ENCODE measurements at regions not wholly inside any gene's neighbourhood (a gene's known extent, or its start where the extent isn't known, plus 50 kb on each side); places are given as distances from the start of the nearest gene placed in this dataset.
A peak's percentile ranks its signal among the peaks of the same experiment; 100 is the strongest.

GRCh38 chr4:153988492-153989363 is 199.8 kb upstream of the SFRP2 start:
- no peak for DNase-seq (ENCODE audit: low read depth)

DNA sequence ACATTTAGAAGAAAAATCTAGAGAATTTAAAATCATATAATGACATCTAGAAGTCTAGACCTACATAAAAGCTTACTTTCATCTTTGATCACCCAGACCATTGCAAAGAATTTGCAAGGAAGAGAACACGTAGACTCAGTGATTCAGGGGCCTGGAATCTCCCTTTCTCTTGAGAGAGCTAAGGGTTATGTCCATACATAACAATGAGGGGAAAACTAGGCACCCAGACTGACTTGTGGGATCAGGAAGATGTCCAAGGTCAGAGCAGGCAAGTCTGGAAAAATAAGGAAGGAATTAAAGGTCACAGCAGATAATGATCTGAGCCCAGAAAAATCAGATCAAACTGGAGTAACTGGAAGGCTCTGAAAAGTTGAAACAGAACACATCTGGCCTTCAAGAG is 198.4 kb upstream of the SFRP2 start:
- peak; percentile 60 for DNase-seq (ENCODE audit: low read depth)

GRCh38 chr4:153976954-153977353 is 188.1 kb upstream of the SFRP2 start:
- DNase-seq (ENCODE audit: low read depth) = no peak

- no peak for DNase-seq (ENCODE audit: low read depth)
Measured at GRCh38 chr4:153974452-153974851, 185.6 kb upstream of the SFRP2 start.

- no peak for DNase-seq (ENCODE audit: low read depth)
Measured at GRCh38 chr4:153973942-153974341, 185.1 kb upstream of the SFRP2 start.

DNA sequence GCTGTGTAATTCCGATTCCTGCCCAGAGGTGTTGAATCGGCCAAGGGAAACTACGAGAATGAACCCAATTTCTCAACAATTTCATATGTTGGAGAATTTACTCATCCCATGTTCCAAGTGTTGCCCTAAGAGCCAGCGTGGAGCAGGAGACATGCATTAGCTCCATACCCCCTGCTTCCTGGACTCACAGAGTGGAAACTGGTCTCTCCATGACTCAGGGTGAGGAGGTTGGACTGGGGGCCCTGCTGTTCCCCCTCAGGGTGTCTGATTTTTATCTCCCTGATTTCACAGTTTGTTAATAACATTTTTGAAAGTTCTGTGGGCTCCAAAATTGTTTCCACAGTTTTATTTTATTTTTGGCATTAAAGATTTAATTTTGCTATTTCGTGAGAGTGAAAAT is 183.0 kb upstream of the SFRP2 start:
- no peak for DNase-seq (ENCODE audit: low read depth)

DNA sequence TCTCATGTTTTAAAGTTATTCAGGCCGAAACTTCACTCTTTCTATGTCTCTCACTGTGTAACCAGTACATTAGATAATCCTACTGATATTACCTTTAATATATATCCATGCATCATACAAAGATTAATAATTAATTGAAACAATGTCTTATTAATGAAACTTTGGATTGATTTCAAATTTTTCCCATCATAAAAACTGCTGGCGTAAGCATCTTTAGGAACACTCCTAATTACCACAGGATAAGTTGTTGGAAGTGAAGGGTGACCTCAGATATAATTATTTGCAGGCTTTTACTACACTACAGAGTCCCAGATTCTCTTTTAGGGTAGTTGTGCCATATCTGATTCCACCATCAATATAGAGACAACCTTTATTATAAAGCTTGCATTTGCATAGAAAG is 181.3 kb upstream of the SFRP2 start:
- DNase-seq (ENCODE audit: low read depth) = no peak

DNA sequence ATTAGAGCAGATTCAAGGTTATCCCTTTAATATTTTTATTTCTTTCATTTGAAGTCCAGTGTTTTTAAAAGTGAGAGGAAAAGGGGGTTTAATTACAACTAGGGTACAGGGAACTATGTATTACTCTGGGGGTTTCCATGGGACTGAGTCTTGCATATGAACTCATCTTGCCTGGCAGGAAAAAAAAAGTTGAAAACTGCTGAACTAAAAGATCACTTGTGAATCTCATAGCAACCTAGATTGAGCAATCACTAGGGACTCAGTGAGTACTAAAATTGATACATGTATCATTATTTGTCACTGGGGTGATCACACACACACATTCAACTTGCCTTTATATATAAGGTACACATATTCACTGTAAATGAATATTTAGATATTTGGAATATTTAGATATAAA is 180.7 kb upstream of the SFRP2 start:
- DNase-seq (ENCODE audit: low read depth) = no peak

DNA sequence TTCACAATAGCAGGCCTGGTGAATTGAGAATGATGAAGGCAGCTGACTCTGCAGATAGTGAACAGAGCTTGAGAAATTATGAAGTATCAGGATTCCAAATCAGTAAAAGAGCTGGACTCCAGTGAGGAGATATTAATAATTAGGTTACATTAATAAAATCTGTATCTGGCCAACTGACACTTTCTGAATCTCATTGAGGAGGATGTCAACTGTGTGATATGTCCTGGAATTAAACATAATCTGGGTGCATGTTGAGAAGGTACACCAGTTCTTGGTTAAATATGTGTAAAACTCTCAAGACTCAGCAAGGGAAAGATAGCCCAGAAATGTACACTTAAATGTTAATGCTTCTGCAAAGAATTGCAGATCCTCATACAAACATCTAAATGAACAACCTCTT is 177.8 kb upstream of the SFRP2 start:
- no peak for DNase-seq (ENCODE audit: low read depth)

GRCh38 chr4:153963216-153963615 is 174.3 kb upstream of the SFRP2 start:
- no peak for DNase-seq (ENCODE audit: low read depth)

DNA sequence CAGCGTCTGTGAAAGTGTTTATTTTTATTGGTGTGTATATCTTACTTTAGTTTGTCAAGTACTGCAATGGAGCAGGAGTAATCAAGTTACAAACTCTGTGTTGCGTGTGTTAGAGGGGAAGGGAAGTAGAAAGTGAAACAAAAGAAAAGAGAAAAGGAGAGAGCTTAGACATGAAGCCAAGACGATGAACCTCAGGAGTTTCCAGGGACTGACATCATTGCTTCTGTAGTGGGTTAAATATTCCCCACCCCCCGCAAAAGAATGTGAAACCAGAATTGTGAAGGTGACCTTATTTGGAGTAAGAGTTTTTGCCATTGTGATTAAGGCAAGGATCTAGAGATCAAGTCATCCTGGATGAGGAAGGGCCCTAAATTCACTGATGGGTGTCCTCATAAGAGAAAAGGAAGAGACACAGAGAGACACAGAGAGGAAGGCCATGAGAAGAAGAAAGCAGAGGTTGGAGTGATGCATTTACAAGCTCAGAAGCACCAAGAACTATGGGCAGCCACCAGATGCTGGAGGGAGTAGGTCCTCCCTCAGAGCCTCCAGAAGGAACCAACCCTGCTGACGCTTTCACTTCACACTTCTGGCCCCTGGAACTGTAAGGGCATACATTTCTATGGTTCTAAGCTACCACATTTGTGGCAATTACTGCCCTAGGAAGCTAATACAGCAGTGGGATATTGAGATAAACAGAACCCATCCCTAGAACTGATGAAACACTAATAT is 173.6 kb upstream of the SFRP2 start:
- DNase-seq (ENCODE audit: low read depth) = no peak

DNA sequence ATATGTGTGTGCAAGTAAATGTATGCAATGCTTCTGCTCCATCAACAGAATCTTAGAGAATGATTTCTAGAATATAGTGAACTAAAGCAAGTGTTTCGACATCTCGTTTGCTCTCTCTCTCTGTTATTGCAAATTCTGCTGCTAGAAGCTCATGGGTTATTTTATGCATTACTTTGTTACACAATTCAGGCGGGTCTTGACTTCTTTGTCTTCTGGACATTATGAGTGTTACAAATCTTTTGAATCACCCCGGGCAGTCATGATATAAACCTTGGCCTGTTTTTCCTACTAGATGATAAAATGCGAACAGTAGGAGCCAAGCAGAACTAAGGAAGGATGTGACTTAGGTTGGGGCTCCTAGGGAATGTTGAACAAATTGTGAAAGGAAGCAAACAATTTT is 166.4 kb upstream of the SFRP2 start:
- DNase-seq (ENCODE audit: low read depth) = no peak

DNA sequence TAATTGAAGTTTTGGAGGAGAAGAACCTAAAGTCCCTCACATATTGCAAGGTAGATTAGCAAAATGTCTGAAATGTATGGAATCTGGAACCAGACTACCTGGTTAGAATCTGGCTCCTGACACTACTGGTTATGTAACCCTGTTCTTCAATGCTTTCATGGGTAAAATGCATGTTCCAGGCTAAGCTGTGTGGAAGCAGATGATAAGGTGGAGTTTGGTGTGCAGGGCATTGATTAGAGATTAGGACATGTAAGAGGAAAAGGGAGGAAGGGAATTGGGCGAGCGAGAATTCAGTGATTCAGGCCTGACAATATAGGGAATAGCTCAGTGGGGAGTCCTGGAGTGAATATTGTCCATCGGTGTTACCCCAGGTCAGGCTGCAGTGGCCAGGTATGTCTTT is 165.8 kb upstream of the SFRP2 start:
- no peak for DNase-seq (ENCODE audit: low read depth)

GRCh38 chr4:153950100-153950979 is 161.5 kb upstream of the SFRP2 start:
- DNase-seq (ENCODE audit: low read depth) = no peak

DNA sequence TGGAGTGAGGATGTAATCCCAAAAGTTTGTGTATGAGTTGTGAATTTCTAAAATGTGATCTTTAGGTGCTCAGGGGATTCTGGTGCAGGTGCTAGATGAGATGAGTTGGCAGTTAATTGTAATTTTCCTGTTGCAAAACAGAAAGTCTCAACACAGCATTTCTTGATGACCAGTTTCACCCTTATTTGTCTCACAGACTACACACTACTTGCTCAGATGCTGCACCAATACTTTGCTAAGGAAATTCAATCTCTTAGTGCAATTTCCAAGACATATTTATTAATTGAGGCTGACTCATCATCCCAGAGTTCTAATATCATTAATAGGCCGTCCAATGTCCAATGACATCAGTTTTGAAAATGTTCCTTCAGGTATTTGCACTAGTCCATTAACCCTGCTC is 159.2 kb upstream of the SFRP2 start:
- DNase-seq (ENCODE audit: low read depth) = no peak

DNA sequence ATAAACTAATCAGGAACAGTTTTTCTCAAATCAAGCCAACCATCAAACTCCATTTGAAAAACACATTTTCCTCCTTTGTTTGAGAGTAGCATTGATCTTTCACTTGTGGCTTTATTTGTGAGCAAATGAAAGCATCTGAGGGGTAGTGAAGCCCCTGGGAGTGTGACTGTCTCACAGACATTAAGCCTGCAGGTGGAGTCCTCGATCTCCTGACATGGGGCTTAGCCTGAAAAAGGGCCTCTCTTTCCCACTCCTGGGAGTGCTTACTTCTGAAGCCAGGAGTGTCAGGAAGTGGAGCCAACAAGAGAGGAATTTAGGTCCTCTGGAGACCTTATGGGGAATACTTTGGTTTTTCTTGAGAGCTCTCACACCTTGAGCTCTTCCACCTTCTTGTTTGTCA is 158.2 kb upstream of the SFRP2 start:
- no peak for DNase-seq (ENCODE audit: low read depth)

DNA sequence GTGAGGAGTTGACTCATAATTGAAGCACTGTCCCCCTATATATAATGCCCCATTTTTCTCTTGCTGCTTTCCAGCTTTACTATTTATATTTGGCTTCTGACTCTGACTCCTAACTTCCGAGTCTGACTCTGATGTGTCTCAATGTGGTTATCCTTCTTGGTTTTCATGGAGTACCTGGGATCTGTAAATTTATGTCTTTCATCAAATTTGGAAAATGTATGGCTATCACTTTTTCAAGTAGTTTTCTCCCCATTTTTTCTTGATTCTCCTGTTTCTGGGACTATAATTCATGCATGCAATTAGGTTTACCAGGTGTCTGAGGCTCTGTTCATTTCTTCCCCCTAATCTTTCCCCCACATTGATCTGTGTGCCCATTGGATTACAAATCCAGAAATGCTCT is 156.8 kb upstream of the SFRP2 start:
- no peak for DNase-seq (ENCODE audit: low read depth)

- DNase-seq (ENCODE audit: low read depth) = no peak
Measured at GRCh38 chr4:153943738-153944415, 155.0 kb upstream of the SFRP2 start.

DNA sequence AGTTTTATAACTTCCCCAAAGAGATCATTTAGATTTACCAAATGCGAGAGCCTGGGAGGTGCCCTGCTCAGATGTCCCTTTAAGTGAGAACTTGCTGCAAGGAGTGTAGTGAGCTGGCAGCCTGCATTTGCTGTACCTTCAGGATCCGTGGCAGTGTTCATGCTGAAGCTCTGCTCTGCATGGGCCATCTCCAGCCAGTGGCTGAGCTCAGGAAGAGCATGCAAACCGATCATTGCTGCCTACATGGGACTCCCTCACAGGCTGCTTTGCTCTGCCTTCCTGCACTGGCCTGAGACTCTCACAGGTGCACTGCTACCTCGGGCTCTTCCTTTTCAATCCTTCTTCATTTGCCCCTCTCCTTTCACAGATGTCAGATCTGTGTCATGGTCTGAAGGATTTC is 152.0 kb upstream of the SFRP2 start:
- no peak for DNase-seq (ENCODE audit: low read depth)

GRCh38 chr4:153939570-153939969 is 150.7 kb upstream of the SFRP2 start:
- no peak for DNase-seq (ENCODE audit: low read depth)

DNA sequence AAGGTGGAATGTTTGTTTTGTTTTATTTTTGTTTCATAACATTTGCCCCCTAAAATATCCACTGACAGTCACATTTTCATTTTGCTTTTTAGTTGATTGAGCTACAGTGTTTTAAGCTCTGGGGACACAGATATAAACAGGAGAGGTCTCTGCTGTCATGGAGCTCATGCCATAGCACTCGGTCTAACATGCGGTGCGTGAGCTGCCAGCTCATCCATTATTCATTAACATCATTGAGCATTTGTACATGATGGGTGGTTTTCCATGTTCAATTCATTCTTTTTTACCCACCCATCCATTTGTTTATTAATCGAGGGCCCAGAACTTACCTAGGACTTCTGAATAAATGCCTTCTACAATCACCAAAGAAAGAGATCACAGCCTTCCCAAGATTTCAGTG is 150.1 kb upstream of the SFRP2 start:
- no peak for DNase-seq (ENCODE audit: low read depth)

GRCh38 chr4:153937289-153937688 is 148.4 kb upstream of the SFRP2 start:
- no peak for DNase-seq (ENCODE audit: low read depth)
